ENCODE measurements at regions not wholly inside any gene's neighbourhood (a gene's known extent, or its start where the extent isn't known, plus 50 kb on each side); places are given as distances from the start of the nearest gene placed in this dataset.
A peak's percentile ranks its signal among the peaks of the same experiment; 100 is the strongest.
"Not testable (repeated sequence)": the region's sequence is repeated elsewhere in the genome, so short reads cannot be mapped to it uniquely, and the experiment has no call there.

DNA sequence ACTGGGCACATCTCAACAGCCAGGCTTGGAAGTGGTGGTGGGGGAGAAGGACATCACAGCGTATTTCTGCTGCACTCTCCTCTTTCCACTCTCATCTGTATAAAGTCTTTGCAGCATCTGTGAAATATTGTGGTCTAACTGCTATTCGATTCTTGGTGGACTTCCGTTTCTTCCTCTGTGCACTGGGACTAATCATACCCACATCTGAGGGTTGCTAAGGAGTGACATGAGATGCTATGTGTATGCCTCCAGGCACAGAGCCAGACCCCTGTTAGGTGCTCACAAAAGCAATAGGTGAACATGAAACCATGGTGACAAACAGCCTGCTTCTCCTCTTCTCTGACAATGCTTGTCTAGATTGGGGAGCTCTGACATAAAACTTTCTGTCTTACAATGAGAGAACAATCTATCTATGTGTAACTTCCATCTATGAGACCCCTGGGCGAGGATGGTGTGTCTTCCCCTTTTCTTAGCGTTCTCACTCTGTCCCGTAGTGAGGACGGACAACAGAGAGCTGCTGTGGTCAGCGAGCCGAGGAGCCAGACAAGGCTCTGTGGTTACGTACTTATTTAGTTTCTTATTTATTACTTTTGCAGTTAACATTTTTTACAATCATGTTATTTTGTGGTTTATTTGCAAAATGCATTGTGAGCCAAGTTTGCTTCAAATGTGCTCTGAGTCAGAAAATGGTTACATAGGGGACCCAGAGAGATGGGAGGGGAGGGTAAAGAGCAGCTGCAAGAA is 196.7 kb upstream of the TPRG1 start:
- peak; percentile 10 for DNase-seq

DNA sequence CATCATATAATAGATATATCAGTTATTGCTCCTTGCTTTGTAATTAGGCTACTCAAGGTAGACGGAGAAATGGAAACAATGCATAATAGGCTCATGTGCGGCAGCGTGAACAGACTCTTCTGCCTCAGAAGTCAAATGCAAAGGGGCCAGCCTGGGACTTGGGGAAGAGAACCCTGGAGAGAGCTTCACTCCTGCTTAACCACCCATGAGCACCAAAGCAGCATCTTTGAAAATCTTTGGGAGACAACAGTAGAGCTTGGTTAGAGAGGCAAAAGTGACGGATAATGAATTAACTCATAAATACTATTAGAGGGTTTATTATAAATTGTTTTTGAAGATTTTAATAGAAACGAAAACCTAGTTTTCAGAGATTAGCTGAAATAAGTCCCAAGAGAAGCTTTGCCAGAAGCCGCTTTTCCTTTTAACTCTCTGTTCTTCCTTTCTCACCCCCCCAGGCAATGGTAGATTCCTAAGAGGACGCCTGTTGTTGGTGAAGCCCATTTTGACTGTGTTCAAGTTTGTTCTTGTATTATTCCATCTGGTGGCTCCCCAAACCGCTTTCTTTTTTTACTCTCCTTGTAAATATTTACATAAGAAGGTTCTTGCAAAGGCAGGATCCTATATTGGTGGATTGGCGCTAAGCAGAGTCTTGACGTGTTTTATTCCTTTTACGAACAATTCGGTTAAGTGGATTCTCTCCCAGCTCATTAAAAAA is 196.0 kb upstream of the TPRG1 start:
- DNase-seq, result no peak

DNA sequence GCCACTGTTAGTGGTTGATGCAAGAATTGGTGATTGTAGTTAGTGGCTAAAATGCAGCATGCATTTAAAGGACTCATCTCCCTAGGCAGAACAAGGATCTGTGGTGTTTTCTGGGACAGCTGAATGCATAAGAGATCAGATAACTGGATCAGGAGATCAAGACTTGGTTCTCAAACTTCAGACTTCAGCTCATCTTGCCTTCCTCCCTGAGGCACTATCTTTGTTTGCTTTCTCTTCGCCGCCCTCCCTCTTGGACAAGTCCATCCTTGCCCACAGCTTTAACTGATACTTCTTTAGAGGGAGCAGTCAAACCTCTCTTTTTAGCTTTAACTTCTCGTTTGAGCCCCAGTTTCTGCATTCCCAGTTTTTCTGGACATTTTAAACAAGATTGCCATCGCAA is 195.4 kb upstream of the TPRG1 start:
- DNase-seq, result no peak

DNA sequence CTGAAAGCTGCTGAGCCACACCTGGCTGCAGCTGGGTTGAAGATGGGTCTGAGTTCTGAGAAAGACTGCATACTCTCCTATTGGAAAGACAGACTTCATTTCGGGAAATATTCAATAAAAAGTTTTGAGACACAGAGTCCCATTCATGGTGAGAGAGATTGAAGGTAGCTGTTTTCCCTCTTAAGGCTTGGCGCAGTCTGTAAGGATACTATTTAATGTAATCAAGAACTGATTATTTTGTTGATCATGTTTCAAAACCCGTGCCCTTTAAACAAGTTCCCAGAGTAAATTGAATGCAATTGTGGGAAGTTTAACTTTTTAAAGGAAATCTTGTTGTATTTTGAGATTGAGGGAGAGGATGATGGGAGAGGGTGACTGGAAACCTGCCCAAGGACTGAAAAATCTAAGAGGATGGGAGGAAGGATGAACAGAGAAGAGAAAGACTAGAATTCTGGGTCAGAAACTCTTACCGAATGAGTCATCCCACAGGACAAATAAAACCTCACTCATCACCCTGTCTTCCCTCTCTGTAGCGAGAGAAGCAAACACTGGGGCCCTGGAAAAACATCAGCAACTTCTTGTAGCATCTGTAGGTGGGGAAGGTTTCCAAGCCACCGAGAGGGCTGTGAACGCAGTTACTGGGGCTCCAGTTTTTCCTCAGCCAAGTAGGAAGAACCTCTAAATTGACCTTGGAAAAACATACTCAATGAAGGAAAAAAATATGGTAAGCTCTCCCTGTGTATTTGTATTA is 193.2 kb upstream of the TPRG1 start:
- no peak for DNase-seq

DNA sequence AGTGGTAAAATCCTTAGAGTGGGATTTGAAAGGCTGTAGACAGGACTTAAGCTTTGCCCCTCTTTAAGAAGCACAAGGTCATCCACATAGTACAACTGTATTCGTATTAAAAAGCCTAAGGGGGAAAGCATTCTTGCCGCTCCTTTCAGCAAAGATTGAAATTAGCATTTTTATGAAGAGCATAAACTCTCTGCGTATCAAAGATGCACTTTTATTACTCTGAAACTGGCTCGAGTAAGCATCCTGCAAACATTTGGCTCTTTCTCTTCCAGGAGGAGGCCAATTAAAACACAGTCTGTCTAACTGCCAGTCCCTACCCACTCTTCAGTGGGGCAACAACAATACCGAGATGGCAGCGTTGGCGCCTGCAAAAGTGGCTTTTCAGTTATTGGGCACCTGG is 192.5 kb upstream of the TPRG1 start:
- DNase-seq, result no peak

DNA sequence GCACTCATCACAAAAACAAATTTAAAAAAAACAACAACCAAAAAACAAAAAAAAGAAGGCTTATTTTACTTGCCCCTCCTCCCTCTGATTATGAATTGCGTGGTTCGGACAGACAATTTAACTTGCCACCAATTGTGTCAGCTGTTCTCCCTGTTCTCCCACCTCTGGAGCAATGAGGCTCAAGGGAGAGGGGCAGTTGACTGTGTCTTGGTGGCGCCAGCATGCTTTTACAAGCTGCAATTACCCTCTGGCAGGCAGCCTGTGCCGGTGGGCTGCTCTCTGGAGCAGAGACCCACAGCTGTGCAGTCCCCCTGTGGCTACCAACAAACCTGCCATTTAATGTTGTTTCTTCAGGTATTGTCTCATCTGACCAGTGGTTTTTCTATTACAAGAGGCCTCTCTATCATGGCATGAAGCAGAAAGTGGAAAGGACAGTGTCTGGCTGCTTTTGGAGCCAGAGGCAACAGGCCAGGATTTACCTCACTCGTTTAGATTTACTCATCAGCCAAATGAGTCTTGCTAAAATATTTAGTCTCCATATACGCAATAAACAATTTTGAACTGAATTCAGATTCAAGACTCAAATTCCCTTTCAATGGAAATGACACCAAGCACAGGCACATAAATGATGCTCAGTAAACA is 192.0 kb upstream of the TPRG1 start:
- DNase-seq, result no peak

DNA sequence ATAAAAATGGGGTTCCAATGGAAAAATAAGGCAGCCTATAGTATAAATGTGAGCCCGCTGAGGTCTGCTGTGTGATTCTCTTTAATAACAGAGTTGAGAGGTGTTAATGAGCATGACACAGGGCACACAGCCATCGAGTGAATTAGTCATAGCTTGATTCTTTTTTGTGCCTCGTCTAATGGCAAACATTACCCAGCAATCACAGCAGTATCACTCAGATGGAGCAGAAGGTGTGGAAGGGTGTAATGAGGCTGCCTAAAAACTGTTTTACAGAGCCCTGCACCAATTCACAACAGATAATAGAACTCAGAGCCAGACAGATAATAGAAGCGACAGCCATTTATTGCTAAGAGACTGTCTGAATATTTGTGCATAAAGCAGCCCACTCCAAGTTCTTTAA is 178.6 kb upstream of the TPRG1 start:
- no peak for DNase-seq

DNA sequence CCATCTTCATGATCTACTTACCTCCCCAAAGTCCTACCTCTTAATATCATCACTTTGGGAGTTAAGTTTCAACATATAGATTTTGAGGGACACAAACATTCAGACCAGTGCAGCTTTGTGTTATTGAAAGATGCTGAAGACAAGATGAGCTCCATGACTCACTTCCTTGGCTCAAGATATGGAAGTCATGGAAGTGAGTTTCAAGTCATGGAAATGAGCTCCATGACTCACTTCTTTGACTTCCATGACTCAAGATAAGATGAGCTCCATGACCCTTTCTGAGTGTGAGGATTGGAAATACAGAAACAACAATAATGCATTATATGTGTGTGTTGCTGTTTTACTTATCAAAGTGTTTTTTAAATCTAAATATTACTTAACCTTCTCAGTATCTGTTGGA is 170.2 kb upstream of the TPRG1 start:
- no peak for DNase-seq

DNA sequence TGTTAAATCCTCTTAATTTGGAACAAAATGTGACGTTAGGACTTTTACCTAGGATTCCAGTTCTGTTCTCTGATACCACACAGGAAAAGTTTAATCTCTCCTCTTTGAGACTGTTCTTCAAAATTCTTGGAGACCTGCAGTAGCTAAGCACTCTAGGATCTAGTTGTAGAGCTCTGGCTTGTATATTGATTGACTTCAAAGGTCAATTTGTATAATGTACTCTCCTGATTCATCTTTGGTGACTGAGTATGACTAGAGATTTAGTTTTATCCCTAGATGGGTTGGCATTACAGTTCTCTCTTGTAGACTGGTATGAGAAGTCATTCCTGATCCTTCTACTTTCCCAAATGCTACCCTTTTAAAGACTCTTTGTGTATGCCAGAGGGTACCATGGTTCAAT is 168.4 kb upstream of the TPRG1 start:
- no peak for DNase-seq

DNA sequence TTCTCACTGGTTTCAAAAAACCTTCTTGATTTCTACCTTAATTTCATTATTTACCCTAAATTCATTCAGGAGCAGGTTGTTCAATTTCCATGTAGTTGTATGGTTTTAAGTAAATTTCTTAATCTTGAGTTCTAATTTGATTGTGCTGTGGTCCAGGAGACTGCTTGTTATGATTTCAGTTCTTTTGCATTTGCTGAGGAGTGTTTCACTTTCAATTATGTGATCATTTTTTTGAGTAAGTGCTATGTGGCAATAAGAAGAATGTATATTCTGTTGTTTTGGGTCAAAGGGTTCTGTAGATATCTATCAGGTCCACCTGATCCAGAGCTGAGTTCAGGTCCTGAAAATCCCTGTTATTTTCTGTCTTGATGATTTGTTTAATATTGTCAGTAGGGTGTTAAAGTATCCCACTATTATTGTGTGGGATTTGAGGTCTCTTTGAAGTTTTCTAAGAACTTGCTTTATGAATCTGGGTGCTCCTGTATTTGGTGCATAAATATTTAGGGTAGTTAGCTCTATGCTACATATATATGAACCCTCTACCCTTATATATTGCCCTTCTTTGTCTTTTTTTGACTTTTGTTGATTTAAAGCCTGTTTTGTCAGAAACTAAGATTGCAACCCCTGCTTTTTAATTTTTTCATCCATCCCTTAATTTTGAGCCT is 158.4 kb upstream of the TPRG1 start:
- DNase-seq, result no peak

DNA sequence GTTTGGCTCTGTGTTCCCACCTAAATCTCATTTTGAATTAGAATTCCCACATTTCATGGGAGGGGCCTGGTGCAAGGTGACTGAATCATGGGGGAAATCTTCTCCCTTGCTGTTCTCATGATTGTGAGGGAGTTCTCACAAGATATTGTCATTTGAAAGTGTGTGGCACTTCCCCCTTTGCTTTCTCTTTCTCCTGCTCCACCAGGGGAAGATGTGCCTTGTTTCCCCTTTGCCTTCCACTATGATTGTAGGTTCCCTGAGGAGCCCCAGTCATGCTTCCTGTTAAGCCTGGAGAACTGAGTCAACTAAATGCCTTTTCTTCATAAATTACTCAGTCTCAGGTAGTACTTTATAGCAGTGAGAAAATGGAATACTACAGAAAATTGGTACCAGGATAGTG is 157.2 kb upstream of the TPRG1 start:
- no peak for DNase-seq

DNA sequence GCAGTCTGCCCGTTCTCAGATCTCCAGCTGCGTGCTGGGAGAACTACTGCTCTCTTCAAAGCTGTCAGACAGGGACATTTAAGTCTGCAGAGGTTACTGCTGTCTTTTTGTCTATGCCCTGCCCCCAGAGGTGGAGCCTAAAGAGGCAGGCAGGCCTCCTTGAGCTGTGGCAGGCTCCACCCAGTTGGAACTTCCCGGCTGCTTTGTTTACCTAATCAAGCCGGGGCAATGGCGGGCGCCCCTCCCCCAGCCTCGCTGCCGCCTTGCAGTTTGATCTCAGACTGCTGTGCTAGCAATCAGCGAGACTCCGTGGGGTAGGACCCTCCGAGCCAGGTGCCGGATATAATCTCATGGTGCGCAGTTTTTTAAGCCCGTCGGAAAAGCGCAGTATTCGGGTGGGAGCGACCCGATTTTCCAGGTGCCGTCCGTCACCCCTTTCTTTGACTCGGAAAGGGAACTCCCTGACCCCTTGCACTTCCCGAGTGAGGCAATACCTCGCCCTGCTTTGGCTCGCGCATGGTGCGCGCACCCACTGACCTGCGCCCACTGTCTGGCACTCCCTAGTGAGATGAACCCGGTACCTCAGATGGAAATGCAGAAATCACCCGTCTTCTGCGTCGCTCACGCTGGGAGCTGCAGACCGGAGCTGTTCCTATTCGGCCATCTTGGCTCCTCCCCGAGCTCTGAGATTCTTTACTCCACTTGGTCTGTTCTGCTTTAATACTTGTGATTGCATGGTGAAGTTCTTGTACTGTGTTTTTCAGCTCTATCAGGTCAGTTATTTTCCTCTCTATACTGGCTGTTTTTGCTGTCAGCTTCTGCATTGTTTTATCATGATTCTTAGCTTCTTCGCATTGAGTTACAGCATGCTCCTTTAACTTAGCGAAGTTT is 148.9 kb upstream of the TPRG1 start:
- DNase-seq, result not testable (repeated sequence)

DNA sequence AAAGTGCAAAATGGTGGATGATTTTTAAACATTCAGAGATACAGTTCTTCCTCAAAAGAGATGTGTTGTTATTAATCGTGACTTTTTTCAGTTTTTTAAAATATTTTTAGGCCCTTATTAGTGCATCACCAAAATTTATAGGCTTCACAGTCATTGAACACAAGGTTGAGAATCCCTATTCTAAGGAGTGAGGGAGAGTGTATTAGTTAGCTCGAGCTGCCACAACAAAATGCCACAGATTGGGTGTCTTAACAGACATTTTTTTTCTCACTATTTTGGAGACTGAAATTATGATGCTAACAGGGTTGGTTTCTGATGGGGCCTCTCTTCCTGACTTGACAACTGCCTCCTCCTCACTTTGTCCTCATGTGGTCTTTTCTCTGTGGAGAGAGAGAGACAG is 145.9 kb upstream of the TPRG1 start:
- DNase-seq, result no peak

DNA sequence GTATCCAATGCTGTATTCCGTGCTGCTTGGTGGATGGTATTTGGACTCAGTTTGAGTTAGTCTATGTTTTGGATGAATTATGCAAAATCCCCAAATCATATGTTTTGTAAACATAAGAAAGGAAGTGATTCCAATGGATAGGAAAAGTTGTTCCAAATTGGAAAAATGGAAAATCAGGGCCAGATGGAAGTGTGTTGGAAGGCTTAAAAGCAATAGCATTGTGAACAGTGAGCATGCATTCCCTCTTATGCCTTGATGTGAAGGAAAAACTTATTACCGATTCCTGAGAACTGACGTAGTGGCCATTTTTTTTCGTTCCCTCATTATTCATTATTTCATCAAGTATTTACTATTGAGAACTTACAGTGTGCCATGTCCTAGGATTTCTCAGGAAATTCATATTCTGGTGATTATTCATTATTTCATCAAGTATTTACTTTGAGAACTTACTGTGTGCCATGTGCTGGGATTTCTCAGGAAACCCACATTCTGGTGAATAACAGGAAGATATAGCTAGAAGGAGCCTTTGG is 144.1 kb upstream of the TPRG1 start:
- no peak for DNase-seq

DNA sequence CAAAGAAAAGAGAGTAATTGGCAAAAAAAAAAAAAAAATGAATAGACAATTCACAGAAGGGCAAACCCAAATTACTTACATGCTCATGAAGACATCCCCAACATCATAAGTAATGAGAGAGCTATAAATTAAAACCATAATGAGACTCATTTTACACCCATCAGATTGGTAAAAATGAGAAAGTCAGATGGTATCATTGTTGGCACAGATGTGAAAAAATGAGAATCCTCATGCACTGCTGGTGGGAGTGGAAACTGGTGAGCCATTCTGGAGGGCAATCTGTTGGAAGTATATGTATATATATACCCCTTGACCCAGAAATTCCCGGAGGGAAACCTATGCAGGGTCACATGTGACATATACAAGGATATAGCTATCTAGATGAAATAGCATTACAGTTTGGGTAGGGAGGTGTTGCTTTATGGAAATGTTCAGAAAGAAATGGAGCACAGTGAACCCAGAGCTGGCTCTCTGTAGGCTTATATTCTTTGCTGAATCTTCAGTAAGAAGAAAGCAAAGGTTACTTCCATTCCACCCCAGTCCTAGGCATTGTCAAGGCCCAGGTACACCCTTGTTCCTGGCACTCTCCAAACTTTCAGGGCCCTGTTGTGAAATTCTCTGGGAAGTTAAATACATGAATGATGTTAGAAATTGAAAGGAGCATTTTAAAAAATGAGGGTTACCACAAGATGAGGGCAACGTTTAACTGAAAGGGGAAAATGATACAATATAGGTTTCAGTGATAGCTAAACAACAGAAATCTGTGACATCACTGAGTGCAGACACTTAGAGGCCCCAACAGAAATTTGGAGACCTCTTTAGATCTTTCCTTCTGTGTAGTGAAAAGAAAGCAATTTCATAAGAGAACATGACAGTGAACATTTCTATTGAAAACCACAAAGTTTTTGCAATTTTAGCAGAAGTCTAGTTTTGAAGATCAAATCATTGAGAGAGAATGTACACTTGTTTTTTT is 132.7 kb upstream of the TPRG1 start:
- no peak for DNase-seq

DNA sequence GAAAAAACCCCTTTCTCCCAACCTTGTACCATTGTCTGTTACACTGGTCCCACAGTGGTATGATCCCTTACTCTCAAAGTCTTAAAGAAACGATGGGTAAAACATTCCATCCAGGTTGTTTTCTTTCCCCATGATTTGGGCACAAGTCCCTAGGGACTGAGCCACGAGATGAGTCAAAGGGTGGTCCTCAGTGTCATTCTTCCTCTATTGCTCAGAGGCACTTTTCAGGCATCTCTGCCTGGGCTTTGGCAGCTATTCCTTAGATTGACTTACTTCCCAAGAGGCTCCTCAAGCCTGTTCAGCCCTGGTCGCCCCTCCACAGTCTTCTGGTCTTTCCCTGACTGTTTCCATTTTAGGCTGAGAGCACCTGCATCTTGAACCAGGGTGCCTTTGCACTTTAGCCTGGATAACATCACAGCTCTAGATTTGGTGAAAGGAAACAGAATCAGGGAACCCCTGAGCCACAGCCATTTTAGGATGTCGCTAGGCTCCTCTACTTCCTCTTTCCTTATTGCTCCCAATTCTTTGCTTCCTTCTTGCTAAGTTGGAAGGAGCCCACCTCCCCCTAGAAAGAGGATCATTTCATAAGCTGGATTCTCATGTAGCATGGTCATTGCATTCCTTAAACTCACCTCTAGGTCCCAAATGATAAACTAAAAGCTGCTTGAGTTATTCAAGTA is 131.0 kb upstream of the TPRG1 start:
- no peak for DNase-seq

DNA sequence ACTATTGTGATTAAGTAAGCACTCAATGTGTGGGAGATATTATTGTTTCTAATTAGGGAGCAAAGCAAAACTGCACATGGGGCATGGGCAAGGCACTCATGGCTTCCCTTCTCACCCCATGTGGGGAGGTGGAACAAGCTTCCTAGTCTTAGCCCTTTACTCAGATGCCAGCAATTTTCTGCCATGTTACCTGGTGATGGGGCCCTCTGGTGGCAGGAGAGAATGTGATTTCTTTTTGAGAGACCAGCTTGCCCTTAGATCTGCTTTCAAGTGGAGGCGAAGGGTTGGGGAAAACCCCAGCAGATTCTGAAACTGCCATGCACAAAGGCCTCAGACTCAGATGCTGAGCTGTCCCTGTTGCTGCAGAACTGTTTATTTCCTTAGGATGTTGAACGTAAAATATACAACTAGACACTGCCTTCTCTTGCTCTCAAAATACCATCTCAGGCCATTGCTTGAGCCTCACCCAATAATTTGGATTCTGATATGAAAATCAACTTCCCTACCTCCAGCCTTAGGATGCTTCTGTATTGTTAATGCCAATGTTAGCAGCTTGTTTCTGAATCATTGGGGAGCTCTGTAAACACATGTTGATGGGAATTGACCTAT is 130.2 kb upstream of the TPRG1 start:
- DNase-seq, result peak; percentile 50

DNA sequence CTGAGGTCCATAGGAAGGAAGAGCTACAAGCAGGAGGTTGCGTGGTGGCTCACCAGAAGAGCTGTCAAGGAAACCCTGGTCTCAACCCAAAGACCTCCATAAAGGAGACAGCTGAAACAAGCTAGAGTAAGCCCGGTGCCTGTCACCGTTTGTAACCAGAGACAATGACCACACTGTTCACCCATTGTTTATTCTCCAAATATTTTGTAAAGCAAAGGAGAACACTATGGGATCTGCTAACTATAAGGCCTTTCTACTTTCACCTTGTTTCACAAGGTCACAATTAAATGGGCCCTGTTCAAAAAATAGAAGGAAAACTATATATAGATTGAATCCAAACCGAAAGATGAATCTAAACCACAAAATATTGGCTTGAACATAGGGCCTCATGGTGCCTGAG is 128.9 kb upstream of the TPRG1 start:
- no peak for DNase-seq

Data from GDM1 (cell line).